ENCODE measurements at regions not wholly inside any gene's neighbourhood (a gene's known extent, or its start where the extent isn't known, plus 50 kb on each side); places are given as distances from the start of the nearest gene placed in this dataset.

DNA sequence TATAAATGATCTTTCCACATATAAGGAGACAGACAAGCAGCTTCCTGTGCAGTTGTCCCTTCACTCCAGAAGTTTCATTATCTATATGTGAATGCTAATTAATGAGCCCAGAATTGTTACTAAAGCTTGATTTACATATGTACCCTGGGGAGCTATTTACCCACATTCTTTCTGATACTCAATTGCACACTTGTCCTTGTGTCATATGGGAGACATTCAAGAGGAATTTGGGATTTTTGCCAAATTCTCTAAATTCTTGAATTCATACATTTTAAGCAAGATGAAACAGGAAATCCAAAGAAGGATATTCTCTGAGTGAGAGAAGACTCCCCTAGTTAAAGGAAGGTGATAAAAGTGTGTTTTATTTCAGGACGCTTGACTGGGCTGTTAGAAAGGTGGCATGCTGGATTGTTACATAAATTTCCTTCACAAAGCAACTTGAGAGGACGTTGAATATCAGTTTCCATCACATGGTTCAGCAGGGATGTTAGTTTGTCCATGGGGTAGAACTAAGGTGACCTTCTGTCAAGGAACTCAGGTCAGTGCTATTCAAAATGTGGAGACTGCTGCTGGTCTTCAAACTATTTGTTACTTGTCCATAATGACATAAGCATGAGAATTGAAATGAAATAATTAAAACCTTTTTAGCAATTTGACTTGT, 368.2 kb downstream of the IRS1 start:
- TF ChIP-seq, protein P1, sequence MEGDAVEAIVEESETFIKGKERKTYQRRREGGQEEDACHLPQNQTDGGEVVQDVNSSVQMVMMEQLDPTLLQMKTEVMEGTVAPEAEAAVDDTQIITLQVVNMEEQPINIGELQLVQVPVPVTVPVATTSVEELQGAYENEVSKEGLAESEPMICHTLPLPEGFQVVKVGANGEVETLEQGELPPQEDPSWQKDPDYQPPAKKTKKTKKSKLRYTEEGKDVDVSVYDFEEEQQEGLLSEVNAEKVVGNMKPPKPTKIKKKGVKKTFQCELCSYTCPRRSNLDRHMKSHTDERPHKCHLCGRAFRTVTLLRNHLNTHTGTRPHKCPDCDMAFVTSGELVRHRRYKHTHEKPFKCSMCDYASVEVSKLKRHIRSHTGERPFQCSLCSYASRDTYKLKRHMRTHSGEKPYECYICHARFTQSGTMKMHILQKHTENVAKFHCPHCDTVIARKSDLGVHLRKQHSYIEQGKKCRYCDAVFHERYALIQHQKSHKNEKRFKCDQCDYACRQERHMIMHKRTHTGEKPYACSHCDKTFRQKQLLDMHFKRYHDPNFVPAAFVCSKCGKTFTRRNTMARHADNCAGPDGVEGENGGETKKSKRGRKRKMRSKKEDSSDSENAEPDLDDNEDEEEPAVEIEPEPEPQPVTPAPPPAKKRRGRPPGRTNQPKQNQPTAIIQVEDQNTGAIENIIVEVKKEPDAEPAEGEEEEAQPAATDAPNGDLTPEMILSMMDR (IDR thresholded peaks at IDR 0.05), result no peak
- TF ChIP-seq POLR2A (IDR thresholded peaks at IDR 0.05; ENCODE audit: low read length), result no peak
- no peak for TF ChIP-seq CHD4 (IDR thresholded peaks at IDR 0.05; ENCODE audit: borderline replicate concordance)
- TF ChIP-seq ZSCAN20 (CRISPR knock-in tag; IDR thresholded peaks at IDR 0.05), result no peak
- TF ChIP-seq ZC3H11A (IDR thresholded peaks at IDR 0.05), result no peak
- no peak for TF ChIP-seq ZNF302 (CRISPR knock-in tag; IDR thresholded peaks at IDR 0.05)
- TF ChIP-seq, protein P2, sequence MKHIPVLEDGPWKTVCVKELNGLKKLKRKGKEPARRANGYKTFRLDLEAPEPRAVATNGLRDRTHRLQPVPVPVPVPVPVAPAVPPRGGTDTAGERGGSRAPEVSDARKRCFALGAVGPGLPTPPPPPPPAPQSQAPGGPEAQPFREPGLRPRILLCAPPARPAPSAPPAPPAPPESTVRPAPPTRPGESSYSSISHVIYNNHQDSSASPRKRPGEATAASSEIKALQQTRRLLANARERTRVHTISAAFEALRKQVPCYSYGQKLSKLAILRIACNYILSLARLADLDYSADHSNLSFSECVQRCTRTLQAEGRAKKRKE (CRISPR knock-in tag; IDR thresholded peaks at IDR 0.05; ENCODE audit: low read depth), result no peak
- TF ChIP-seq, protein P3, sequence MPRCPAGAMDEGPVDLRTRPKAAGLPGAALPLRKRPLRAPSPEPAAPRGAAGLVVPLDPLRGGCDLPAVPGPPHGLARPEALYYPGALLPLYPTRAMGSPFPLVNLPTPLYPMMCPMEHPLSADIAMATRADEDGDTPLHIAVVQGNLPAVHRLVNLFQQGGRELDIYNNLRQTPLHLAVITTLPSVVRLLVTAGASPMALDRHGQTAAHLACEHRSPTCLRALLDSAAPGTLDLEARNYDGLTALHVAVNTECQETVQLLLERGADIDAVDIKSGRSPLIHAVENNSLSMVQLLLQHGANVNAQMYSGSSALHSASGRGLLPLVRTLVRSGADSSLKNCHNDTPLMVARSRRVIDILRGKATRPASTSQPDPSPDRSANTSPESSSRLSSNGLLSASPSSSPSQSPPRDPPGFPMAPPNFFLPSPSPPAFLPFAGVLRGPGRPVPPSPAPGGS (IDR thresholded peaks at IDR 0.05), result no peak
- no peak for TF ChIP-seq RFX5 (IDR thresholded peaks at IDR 0.05)

Data from A549 (cell line).